SK-N-MC (cell line): ENCODE measurements at regions not wholly inside any gene's neighbourhood (a gene's known extent, or its start where the extent isn't known, plus 50 kb on each side); places are given as distances from the start of the nearest gene placed in this dataset.

Experiments
- DNase-seq: peaks from one replicate; pipeline ENCODE4 v3.0.0-alpha.2; 2011; ENCODE audit warnings: low read depth, low spot score
- H3K27ac ChIP-seq: fragments of 200-600 bp; sonication (generic); 2 replicates; pipeline ENCODE4 v1.5.1; 2016; ENCODE audit warnings: mixed run types
- H3K36me3 ChIP-seq: fragments of 200-600 bp; sonication (generic); 2 replicates; pipeline ENCODE4 v1.6.1; 2017; ENCODE audit warnings: antibody characterized with exemption, low read length, mixed read lengths; ENCODE audit not compliant: insufficient read depth
- H3K4me3 ChIP-seq: fragments of 200-600 bp; sonication (generic); 2 replicates; pipeline ENCODE4 v1.5.1; 2016
- H3K9ac ChIP-seq: fragments of 200-600 bp; sonication (generic); 2 replicates; pipeline ENCODE4 v1.8.0; 2017; ENCODE audit warnings: mixed run types, mixed read lengths; ENCODE audit not compliant: insufficient read length
- H3K9me3 ChIP-seq: fragments of 200-600 bp; sonication (generic); 2 replicates; pipeline ENCODE4 v1.6.1; 2017; ENCODE audit warnings: low read depth, mild to moderate bottlenecking, antibody characterized with exemption, low read length, moderate library complexity, mixed read lengths
- EZH2 ChIP-seq: fragments of 200-600 bp; sonication (generic); IDR thresholded peaks from one replicate; pipeline ENCODE4 v1.6.1; 2017; ENCODE audit warnings: antibody characterized with exemption
- FOXP2 ChIP-seq: optimal IDR thresholded peaks from 2 replicates; pipeline ENCODE3; 2011; ENCODE audit warnings: mild to moderate bottlenecking, moderate library complexity; ENCODE audit not compliant: insufficient read depth; ENCODE audit errors: extremely low read length, control extremely low read depth
- POLR2AphosphoS5 ChIP-seq: IDR thresholded peaks from 2 replicates; pipeline ENCODE4 v1.6.1; 2012; ENCODE audit warnings: mild to moderate bottlenecking, low read depth, low read length, borderline replicate concordance

GRCh38 chr6:21507811-21508210 lies 85.7 kb upstream of the SOX4 start:
- Histone ChIP-seq H3K4me3 (no peak overlapping the region), H3K27ac (no peak overlapping the region), H3K9ac (no peak overlapping the region), H3K36me3 (no peaks in the 10 kb centered on the region), H3K9me3 (no peaks in the 10 kb centered on the region)
- no peak for DNase-seq
- no peak for TF ChIP-seq FOXP2
- no peak for TF ChIP-seq POLR2AphosphoS5
- no peak for TF ChIP-seq EZH2

- H3K9me3 ChIP-seq = no peaks in the 10 kb centered on the region
- no peak overlapping the region for H3K9ac ChIP-seq
- TF ChIP-seq EZH2 = no peak
- no peak for TF ChIP-seq FOXP2
- DNase-seq = no peak
- H3K36me3 ChIP-seq = no peaks in the 10 kb centered on the region
- H3K4me3 ChIP-seq = no peak overlapping the region
- no peak overlapping the region for H3K27ac ChIP-seq
These were observed 84.8 kb upstream of the SOX4 start for GRCh38 chr6:21508753-21509152.

- H3K27ac ChIP-seq = no peak overlapping the region
- no peaks in the 10 kb centered on the region for H3K36me3 ChIP-seq
- H3K4me3 ChIP-seq = no peak overlapping the region
- no peak for TF ChIP-seq POLR2AphosphoS5
- TF ChIP-seq FOXP2 = no peak
- TF ChIP-seq EZH2 = no peak
- H3K9ac ChIP-seq = no peak overlapping the region
- no peaks in the 10 kb centered on the region for H3K9me3 ChIP-seq
- DNase-seq = no peak
These were observed 81.5 kb upstream of the SOX4 start for GRCh38 chr6:21511891-21512550.

- no peak for TF ChIP-seq POLR2AphosphoS5
- no peak for TF ChIP-seq EZH2
- TF ChIP-seq FOXP2 = no peak
- Histone ChIP-seq H3K4me3 (no peak overlapping the region), H3K27ac (no peak overlapping the region), H3K9ac (no peak overlapping the region), H3K9me3 (no peaks in the 10 kb centered on the region), H3K36me3 (no peaks in the 10 kb centered on the region)
- DNase-seq = no peak
These were observed 79.3 kb upstream of the SOX4 start for GRCh38 chr6:21514288-21514687.

- H3K27ac ChIP-seq = no peak overlapping the region
- H3K36me3 ChIP-seq = no peaks in the 10 kb centered on the region
- H3K9ac ChIP-seq = no peak overlapping the region
- no peak overlapping the region for H3K4me3 ChIP-seq
- H3K9me3 ChIP-seq = no peaks in the 10 kb centered on the region
- DNase-seq = no peak
- TF ChIP-seq POLR2AphosphoS5 = no peak
- TF ChIP-seq FOXP2 = no peak
- TF ChIP-seq EZH2 = no peak
These were observed 75.2 kb upstream of the SOX4 start for GRCh38 chr6:21518317-21518716.

GRCh38 chr6:21519642-21520041 lies 73.9 kb upstream of the SOX4 start:
- Histone ChIP-seq H3K4me3 (no peak overlapping the region), H3K36me3 (no peaks in the 10 kb centered on the region), H3K9me3 (no peaks in the 10 kb centered on the region), H3K9ac (no peak overlapping the region), H3K27ac (no peak overlapping the region)
- no peak for DNase-seq
- TF ChIP-seq EZH2 = no peak
- no peak for TF ChIP-seq POLR2AphosphoS5
- TF ChIP-seq FOXP2 = no peak

GRCh38 chr6:21521276-21521675 lies 72.3 kb upstream of the SOX4 start:
- TF ChIP-seq POLR2AphosphoS5 (no peak), FOXP2 (no peak), EZH2 (no peak)
- Histone ChIP-seq H3K9me3 (no peaks in the 10 kb centered on the region), H3K9ac (no peak overlapping the region), H3K4me3 (no peak overlapping the region), H3K27ac (no peak overlapping the region), H3K36me3 (no peaks in the 10 kb centered on the region)
- no peak for DNase-seq

GRCh38 chr6:21522143-21522747 lies 71.3 kb upstream of the SOX4 start:
- TF ChIP-seq EZH2 = no peak
- no peak for TF ChIP-seq POLR2AphosphoS5
- no peak for TF ChIP-seq FOXP2
- Histone ChIP-seq H3K27ac (no peak overlapping the region), H3K36me3 (no peaks in the 10 kb centered on the region), H3K9me3 (no peaks in the 10 kb centered on the region), H3K4me3 (no peak overlapping the region), H3K9ac (no peak overlapping the region)
- no peak for DNase-seq
